AG04450 (cell line): ENCODE measurements at regions not wholly inside any gene's neighbourhood (a gene's known extent, or its start where the extent isn't known, plus 50 kb on each side); places are given as distances from the start of the nearest gene placed in this dataset.
A peak's percentile ranks its signal among the peaks of the same experiment; 100 is the strongest.

Experiments
- CTCF ChIA-PET: fragments of 300-600, 350-600 bp; formaldehyde crosslinking; extraction: SDS; loops from one replicate; lab custom pipeline; 2022; ENCODE audit warnings: antibody characterized with exemption, inconsistent platforms; lab: Charles Lee
- POLR2A ChIA-PET: fragments of 350-600 bp; formaldehyde crosslinking; extraction: SDS; loops from one replicate; lab custom pipeline; 2021; ENCODE audit warnings: antibody characterized with exemption, inconsistent platforms; lab: Yijun Ruan, JAX
- DNase-seq: peaks from one replicate; pipeline ENCODE4 v3.0.0-alpha.2; 2011; ENCODE audit warnings: low read depth, low spot score
- H3K27ac ChIP-seq: one replicate; pipeline ENCODE4 v1.5.1; 2012; ENCODE audit warnings: low read depth, low read length, control low read depth
- H3K27me3 ChIP-seq: one replicate; pipeline ENCODE4 v1.6.0; 2012; ENCODE audit warnings: low read length; ENCODE audit not compliant: control insufficient read depth, insufficient read depth
- H3K4me3 ChIP-seq: 2 replicates; pipeline ENCODE4 v1.5.1; 2011; ENCODE audit warnings: mild to moderate bottlenecking, low read depth, low read length, control low read depth
- H3K9me3 ChIP-seq: 2 replicates; pipeline ENCODE4 v1.5.1; 2012; ENCODE audit warnings: low read length; ENCODE audit not compliant: control insufficient read depth, insufficient read depth
- CTCF ChIP-seq: IDR thresholded peaks from 2 replicates; pipeline ENCODE4 v1.5.1; 2011; ENCODE audit warnings: low read depth, low read length, control low read depth, inconsistent platforms

DNA sequence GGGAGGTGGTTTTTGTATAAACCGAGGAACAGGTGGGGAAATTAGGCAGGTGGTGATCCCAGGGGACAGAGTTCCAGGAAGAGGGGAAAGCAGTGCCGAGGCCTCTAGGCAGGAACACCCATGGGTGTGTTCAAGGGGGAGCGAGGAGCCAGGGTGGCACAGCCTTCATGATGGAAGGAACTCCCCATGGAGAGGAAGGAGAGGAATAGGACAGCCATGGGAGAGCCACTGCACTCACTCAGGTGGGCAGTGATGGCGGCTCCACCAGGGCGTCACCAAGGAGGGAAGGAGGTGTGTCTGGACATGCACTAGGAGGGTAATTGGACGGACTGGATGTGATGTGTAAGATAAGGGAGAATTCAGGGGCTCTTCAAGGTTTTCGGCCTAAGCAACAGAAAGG lies 98.2 kb downstream of the THBS2 start:
- Histone ChIP-seq H3K9me3 (peaks cover 12% of the 10 kb centered on the region), H3K27me3 (no peaks in the 10 kb centered on the region), H3K4me3 (no peak overlapping the region), H3K27ac (no peak overlapping the region)
- ChIA-PET CTCF (no interaction called here), POLR2A (no interaction called here)
- DNase-seq = no peak
- no peak for TF ChIP-seq CTCF

DNA sequence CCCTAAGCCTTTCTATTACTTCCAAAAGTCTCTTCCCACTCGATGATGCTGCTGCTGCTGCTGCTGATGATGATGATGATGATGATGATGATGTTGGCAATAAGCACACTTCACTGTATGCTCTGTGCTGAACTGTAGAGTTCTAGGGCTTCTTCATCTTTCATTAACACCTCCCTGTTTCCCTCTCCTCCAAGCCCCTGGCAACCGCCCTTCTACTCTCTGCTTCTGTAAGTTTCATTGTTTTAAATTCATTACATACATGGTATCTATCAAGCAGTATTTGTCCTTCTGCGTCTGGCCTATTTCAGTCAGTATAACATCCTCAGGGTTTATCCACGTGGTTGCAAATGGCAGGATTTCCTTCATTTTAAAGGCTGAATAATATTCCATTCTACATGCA lies 100.2 kb downstream of the THBS2 start:
- TF ChIP-seq CTCF = no peak

GRCh38 chr6:169146521-169146920 lies 107.1 kb downstream of the THBS2 start:
- Histone ChIP-seq H3K27me3 (no peaks in the 10 kb centered on the region), H3K9me3 (peaks cover 5% of the 10 kb centered on the region; the same call in 1 of the 2 replicates), H3K27ac (no peak overlapping the region), H3K4me3 (no peak overlapping the region)
- CTCF ChIA-PET = no interaction called here
- no peak for TF ChIP-seq CTCF
- DNase-seq = no peak
- POLR2A ChIA-PET = no interaction called here

More for the DNA sequence above, 100.2 kb downstream of the THBS2 start:
- no peak for DNase-seq
- Histone ChIP-seq H3K9me3 (peaks cover 5% of the 10 kb centered on the region; the same call in 1 of the 2 replicates), H3K27me3 (no peaks in the 10 kb centered on the region), H3K27ac (no peak overlapping the region), H3K4me3 (no peak overlapping the region)
- CTCF ChIA-PET = no interaction called here
- POLR2A ChIA-PET = no interaction called here

DNA sequence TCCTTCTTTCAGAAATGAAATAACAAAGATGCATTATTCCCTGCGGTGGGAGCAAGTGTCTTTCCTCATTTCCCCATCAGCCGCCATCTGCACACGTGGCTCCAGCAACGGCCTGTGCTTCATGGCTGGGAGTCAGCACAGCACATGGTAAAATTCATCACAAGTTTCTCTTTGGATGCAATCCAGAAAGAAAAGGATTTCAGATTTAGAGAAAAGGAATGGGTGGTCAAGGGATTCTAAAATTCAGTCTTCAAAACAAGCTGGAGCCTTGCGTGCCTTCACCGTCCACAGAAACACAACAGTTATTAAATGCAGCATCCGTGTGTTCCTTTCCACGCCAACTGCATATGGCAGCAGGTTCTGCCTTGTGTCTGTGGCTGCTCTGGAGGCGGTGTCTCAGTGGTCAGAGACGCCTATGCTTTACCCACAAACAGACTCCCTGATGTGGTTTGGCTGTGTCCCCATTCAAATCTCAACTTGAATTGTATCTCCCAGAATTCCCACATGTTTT lies 107.6 kb downstream of the THBS2 start:
- Histone ChIP-seq H3K27me3 (no peaks in the 10 kb centered on the region), H3K27ac (peak overlapping the region; percentile 31), H3K9me3 (0 out of 2 replicates have a peak, but pooled peaks cover 2% of the 10 kb centered on the region), H3K4me3 (no peak overlapping the region)
- no peak for TF ChIP-seq CTCF
- ChIA-PET CTCF (no interaction called here), POLR2A (no interaction called here)
- no peak for DNase-seq

DNA sequence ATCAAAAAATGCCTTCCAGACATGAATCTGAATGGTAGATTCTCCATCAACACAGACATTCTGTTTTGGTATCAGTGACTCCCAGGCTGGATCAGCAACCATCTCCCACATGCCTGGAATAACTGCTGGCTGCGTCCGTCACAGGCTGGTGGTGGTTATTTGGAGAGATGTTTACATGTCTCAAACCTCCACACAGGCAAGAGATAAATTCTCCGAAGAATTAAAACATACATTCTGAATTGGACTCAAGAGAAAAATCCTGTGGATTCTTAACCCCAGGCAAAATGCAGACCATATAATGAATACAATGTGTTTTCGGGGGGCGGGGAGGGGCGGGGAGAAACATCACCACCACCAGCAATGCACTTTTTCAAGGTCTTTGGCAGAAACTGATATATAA lies 108.2 kb downstream of the THBS2 start:
- Histone ChIP-seq H3K9me3 (0 out of 2 replicates have a peak, but pooled peaks cover 2% of the 10 kb centered on the region), H3K4me3 (no peak overlapping the region), H3K27me3 (no peaks in the 10 kb centered on the region), H3K27ac (peak overlapping the region; percentile 21)
- ChIA-PET POLR2A (no interaction called here), CTCF (no interaction called here)
- TF ChIP-seq CTCF = no peak
- no peak for DNase-seq
